ENCODE measurements at regions not wholly inside any gene's neighbourhood (a gene's known extent, or its start where the extent isn't known, plus 50 kb on each side); places are given as distances from the start of the nearest gene placed in this dataset.
"Not testable (repeated sequence)": the region's sequence is repeated elsewhere in the genome, so short reads cannot be mapped to it uniquely, and the experiment has no call there.

GRCh38 chr1:95888941-95889390 lies 655.0 kb downstream of the RWDD3 start:
- DNase-seq (ENCODE audit: low read depth in 2 of 2), result no peak

- DNase-seq (ENCODE audit: low read depth in 2 of 2), result no peak
Measured at GRCh38 chr1:95889400-95889799, 655.4 kb downstream of the RWDD3 start.

- DNase-seq (ENCODE audit: low read depth in 2 of 2), result no peak
Measured at GRCh38 chr1:95893921-95894320, 659.9 kb downstream of the RWDD3 start.

GRCh38 chr1:95903060-95903459 lies 669.0 kb downstream of the RWDD3 start:
- no peak for DNase-seq (ENCODE audit: low read depth in 2 of 2)

DNA sequence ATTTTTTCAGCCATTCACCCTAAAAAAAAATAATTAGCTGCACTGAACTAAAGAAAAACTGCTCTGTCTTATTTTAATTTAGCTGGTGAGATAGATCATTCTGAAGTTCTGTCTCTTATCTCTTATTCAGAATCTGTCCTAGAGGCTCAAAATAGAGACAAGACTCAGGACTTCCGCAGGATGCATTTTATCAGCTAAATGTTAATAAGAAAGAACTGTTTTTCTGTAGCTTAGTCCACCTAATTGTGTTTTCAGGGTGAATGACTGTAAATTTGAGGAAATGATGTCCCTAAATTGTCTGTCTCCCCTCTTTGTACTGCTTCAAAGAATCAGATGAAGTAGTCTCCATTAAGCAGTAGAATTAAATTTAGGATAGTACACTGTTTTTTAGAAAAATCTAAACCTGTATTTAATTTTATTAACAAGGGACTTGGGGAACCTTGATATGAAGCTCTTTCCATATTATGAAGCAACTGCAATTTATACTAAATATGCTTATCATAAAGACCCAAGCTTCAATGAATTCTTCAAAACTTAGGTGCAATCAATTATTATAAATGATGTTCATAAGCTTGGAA lies 671.9 kb downstream of the RWDD3 start:
- no peak for DNase-seq (ENCODE audit: low read depth in 2 of 2)

DNA sequence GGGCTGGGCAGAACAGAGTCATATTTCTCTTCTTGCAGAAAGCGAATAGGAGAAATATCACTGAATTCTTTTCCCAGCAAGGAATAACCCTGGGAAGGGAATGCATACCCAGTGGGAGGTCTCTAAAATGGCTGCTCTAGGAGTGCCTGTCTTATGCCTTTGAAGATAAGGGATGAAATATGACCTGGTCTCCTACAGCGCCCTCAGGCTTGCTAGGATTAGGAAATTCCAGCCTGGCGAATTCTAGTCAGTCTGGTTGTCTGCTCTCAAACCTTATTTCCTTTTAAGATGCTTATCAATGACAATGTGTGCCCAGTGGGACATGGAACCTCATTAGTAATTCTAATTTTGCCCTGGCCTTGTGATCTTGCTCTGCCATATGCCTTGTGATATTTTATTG lies 677.7 kb downstream of the RWDD3 start:
- not testable (repeated sequence) for DNase-seq (ENCODE audit: low read depth in 2 of 2)

GRCh38 chr1:95916616-95917015 lies 682.6 kb downstream of the RWDD3 start:
- no peak for DNase-seq (ENCODE audit: low read depth in 2 of 2)

DNA sequence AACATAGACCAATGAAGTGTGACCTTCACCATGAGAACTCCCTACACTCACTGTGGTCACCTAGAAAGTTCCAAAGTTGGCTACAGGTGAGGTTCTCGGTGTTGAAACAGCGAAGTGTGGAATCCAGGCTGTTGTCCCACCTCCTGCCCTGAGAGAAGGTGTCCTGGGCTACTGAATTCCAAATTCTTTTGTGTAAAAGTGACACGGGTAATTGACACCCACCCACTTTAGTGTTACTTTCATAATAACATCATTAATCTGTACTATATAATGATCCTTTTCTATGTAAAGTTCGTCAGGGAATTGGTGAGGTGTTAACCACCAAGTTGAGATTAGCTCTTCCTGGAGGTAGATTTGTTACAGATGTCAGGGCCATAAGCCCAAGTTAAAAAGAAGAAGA lies 690.7 kb downstream of the RWDD3 start:
- no peak for DNase-seq (ENCODE audit: low read depth in 2 of 2)

DNA sequence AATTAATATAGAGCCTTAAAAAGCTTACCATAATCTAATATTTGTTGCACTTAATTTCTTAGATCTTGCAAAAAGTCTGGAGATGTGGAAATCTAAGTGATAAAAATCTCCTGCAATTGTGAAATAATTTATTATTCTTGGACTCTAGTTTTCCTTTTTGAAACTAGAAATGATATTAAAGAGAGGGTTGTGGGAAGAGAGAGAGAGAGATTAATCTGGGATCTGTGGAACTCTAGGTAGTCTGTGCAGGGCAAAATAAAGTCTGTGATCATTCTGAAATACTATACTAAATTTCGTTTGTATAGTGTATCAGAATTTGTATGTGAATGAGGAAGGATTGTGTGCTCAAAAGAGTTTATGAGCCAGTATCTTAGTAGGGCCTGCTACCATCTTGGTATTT lies 692.3 kb downstream of the RWDD3 start:
- DNase-seq (ENCODE audit: low read depth in 2 of 2), result no peak

DNA sequence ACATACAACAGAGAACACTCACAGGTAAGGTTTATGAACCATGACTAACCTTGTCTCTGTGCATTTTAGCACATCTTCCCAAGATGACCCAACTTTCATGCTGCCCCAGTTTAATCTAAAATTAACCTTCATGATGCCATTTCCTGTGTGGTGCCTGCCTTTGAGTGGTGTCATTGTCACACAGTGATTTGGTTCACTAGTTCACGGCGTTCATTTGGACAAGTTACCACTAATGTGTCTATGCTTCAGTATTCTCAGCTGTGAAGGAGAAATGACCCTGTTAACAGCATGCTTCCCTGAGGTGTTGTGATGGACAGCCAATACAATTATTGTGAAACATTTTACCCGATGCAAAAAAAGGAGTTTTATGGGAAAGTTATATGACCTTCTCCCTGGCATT lies 693.1 kb downstream of the RWDD3 start:
- no peak for DNase-seq (ENCODE audit: low read depth in 2 of 2)

GRCh38 chr1:95935719-95936118 lies 701.7 kb downstream of the RWDD3 start:
- no peak for DNase-seq (ENCODE audit: low read depth in 2 of 2)

- DNase-seq (ENCODE audit: low read depth in 2 of 2), result no peak
Measured at GRCh38 chr1:95941121-95941798, 707.2 kb downstream of the RWDD3 start.

- no peak for DNase-seq (ENCODE audit: low read depth in 2 of 2)
Measured at GRCh38 chr1:95948023-95948422, 714.0 kb downstream of the RWDD3 start.

DNA sequence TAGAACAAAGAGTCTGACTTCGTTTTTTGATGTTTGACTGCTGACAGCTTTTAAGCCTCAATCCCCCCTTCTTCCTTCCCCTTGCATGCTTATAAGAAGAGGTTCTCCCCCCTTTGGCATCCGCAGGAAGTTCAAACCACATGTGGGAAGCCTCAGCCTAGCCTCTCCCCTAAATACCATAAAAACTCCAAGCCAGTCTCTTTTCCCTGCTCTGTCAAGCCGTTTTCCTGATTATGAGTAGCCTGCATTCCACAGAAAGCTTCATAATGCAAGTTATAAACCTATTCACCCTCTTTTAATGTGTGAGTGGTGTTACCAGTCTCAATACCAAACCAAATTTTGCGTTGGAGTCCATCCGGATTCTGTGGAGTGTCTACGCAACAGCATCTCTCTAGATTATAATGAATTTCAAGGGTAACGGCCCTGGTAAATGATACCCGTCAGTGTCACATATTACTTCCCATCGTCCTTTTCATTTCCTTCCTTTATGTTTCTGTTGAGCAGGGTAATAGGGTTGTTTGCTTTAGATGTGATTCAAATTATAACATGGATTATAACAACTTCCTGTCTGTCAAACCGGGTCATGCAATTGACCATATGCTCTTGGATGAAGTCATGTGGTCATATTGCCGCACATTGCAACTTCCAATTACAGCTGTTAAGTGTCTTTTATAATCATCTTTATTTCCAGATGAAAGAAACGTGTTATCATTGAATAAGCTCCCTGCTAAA lies 717.5 kb downstream of the RWDD3 start:
- no peak for DNase-seq (ENCODE audit: low read depth in 2 of 2)

DNA sequence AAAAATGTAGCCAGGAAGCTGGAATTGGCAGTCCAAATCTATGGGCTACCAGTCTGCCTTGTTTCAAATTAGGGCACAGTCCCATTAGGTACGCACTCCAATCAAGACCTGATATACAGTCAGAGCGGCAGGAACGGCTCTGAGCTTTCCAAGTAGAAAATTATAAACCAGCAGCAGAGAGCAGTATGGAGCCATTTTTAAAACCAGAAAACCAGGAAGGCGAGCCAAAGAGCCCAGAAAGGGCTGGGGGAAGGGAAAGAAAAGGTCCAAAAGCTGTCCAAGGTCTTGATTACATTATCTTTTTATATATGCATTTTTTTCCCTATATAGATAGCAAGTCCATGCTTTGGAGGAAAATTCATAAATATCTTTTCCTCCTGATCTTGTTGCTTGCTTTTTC lies 719.0 kb downstream of the RWDD3 start:
- no peak for DNase-seq (ENCODE audit: low read depth in 2 of 2)

- no peak for DNase-seq (ENCODE audit: low read depth in 2 of 2)
Measured at GRCh38 chr1:95954585-95954984, 720.6 kb downstream of the RWDD3 start.

GRCh38 chr1:95956215-95956614 lies 722.2 kb downstream of the RWDD3 start:
- DNase-seq (ENCODE audit: low read depth in 2 of 2), result no peak

DNA sequence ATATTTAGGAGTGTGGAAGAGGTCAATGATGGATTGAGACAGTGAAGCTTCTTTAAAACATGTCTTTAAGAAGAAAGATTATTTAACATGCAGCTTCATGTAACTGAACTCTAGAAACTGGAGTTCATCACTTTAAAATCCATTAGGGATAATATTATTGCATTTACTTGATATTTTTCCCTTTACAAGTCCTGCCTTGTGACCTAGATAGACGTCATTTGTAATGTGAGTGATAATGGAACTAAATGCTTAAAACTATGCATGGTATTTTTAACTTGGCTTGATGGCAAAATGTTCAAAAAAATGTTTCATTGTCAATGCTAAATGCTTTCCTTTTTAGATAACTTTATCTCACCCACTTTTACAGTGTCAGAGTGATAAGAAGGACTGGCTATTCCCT lies 723.7 kb downstream of the RWDD3 start:
- DNase-seq (ENCODE audit: low read depth in 2 of 2), result no peak

DNA sequence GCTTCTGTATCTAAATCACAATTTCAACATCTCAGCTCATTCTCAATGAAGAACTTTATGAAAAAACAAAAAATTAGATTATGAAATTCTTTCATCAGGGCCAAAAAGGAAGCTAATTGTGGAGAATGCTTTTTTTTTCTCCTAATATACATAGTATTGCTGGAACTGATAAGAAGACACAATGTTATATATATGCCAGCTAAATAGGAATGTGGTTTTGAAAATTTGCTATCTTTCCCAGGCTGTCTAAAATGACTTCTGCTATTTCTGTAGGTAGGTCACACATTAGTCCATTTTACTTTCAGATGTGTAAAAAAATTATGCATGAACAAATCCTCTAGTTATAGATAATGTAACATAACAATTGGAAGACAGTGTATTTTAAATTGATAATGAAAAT lies 732.9 kb downstream of the RWDD3 start:
- DNase-seq (ENCODE audit: low read depth in 2 of 2), result no peak

DNA sequence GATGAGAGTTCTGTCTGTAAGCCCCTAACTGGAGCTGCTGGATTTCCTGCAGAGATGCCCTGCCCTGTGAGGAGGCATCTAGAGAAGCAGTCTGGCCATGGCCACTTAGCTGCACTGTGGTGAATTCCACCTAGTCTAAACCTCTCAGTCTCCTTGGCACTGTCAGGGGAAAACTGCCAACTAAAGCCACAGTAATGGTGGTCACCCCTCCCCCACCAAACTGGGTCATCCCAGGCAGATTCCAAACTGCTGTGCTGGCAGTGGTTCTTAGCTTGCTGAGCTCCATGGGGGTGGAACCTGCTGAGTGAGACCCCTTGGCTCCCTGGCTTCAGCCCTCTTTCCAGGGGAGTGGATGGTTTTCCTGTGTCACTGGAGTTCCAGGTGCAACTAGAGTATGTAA lies 740.6 kb downstream of the RWDD3 start:
- no peak for DNase-seq (ENCODE audit: low read depth in 2 of 2)

- no peak for DNase-seq (ENCODE audit: low read depth in 2 of 2)
Measured at GRCh38 chr1:95982711-95983110, 738.9 kb upstream of the PTBP2 start.

DNA sequence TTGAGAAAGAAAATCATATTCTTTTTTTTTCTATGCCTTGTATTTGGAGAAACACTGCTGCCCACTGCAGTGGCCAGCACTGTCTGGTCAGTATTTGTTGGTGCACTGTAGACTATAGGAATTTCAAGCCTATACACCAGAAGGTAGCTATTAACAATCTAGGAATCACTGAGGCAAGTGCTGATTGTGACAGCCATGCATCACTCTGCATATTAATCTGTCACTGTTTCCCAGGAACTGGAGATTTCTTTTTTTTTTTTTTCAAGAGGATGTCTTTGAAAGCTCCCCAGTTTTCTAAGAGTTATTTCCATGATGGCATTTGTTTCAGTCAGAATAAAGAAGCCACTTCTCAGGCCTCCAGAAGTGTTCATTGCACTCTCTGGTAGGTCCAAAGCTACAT lies 737.8 kb upstream of the PTBP2 start:
- no peak for DNase-seq (ENCODE audit: low read depth in 2 of 2)

GRCh38 chr1:95984798-95985374 lies 736.7 kb upstream of the PTBP2 start:
- DNase-seq (ENCODE audit: low read depth in 2 of 2), result no peak

Measured in stimulated activated CD8-positive, alpha-beta memory T cell treated with anti-CD3 and anti-CD28 coated beads, Interleukin-15, amount 100 ng/mL, for 48 hours (primary cell).